ENCODE measurements at regions not wholly inside any gene's neighbourhood (a gene's known extent, or its start where the extent isn't known, plus 50 kb on each side); places are given as distances from the start of the nearest gene placed in this dataset.
"Not testable (repeated sequence)": the region's sequence is repeated elsewhere in the genome, so short reads cannot be mapped to it uniquely, and the experiment has no call there.

- DNase-seq, result no peak
These were observed 85.2 kb downstream of the POLR1F start for GRCh38 chr7:19623676-19624075.

DNA sequence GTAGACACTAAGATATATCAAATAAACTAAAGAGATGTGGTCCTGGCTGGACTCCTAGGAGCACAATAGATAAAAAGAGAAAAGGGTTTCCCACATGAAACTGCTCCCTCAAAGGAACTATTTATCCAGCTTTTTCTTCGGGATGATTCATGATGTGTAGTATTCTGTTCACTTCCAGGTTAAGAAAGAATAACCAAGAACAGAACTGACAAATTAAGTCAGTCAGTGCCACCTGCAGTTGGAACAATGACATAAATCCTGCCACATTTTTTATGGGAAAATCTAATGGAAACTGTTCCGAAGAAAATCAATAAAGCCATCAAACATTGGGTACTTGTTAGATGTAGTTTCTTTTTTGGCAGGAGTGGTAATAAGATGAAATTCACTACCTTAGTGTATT is 87.1 kb downstream of the POLR1F start:
- DNase-seq, result no peak

DNA sequence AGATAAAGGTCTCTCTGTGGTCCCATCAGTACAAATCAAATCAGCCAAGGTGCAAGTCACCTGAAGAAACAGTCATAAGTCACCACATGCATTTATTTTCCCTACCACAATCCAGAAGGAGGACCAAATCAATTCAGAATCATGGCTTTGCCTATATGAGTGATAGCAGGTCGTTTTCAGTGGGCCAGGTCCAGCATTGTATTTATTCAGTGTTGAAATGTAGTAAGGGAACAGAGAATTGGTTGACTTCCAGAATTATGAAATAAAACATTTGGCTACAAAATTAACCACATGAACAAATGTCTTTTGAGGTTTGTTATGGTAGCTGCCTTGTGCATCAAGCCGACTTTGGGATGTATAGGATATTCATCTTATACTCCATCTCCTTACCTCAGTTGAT is 88.4 kb downstream of the POLR1F start:
- DNase-seq, result no peak

DNA sequence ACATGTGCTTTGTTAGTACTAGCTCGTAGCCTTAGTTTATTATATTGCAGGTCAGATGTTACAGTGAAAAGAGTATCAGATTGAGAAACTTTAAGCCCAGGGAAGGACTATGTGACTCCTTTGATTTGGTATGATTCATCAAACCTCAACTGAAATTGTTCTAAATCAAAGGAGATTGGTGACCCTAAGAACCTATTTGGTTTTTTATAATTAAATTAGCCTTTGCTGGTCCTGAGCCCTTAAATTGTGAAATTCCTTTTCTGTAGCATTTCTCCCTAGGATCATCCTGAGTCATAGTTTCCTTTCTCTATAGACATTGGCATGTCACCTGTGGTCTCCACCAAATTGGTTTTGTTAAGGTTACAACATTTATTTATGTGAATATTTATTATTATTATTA is 89.7 kb downstream of the POLR1F start:
- no peak for DNase-seq

- no peak for DNase-seq
These were observed 90.9 kb downstream of the POLR1F start for GRCh38 chr7:19617901-19618300.

GRCh38 chr7:19610194-19610943 is 98.5 kb downstream of the POLR1F start:
- DNase-seq, result no peak

DNA sequence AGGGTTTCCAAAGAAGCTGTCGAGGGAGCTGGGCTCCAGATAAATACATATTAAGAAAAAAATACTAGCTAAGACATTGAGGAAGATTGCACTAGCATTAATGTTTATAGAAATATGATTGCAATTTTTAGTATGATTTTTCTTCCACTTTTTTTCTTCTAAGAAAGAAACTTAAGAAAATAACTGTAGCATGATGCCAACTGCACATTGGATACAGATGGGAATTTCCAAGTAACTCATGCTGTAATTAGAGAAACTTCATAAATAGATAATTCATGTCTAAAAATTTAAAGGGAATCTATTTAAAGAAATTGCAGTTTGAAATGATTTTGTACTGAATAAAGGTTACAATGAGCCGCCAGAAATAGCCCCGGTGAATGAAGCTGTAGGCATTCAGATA is 119.4 kb downstream of the POLR1F start:
- no peak for DNase-seq

GRCh38 chr7:19587291-19587690 is 121.5 kb downstream of the POLR1F start:
- no peak for DNase-seq

DNA sequence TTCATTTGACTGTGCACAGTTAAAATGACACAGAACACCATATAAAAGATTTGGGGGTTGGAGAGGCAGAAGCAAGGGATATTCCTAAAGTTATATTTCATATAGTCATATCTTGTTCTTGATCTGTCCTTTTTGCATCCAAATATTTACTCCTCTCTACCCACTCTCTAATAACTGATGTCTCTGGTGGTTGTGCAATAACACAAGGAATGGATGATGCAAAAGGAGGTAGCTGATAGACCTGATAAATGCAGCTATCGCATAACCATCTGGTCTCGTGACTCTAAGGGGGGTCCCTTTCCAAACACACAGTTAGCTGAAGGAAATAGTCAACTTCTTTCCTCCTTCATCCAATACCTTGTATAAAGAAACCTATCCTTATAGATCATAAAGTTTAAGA is 123.1 kb downstream of the POLR1F start:
- no peak for DNase-seq

DNA sequence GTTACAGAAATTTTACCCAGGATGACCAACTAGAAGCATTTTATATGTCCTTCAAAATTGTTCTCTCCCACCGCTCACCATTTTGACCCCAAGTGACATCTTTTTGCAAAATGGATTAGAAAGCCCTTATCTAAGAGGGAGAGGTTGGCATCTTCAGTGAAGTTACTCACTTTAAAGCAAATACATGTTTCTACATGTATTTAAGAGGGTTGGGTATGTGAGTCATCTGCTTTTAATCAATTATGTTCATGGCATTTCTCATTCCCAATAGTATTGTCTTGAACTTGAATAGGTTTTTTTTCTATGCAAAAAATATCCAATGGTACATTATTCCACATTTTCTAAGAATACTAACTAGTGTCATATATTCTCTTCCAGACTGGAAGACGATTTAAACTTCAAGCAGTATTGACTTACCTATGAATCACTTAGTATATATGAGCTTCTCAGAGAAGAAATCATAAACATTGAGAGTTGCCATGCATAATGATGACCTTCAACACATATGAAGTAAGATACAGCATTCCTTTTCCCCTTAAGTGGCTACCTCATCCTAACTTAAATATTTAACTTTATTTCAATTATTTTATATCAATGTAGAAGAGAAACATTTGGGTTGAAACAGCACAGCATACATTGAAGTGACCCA is 132.8 kb downstream of the POLR1F start:
- DNase-seq, result no peak

- no peak for DNase-seq
These were observed 134.7 kb downstream of the POLR1F start for GRCh38 chr7:19574131-19574530.

GRCh38 chr7:19572566-19572965 is 136.3 kb downstream of the POLR1F start:
- no peak for DNase-seq

DNA sequence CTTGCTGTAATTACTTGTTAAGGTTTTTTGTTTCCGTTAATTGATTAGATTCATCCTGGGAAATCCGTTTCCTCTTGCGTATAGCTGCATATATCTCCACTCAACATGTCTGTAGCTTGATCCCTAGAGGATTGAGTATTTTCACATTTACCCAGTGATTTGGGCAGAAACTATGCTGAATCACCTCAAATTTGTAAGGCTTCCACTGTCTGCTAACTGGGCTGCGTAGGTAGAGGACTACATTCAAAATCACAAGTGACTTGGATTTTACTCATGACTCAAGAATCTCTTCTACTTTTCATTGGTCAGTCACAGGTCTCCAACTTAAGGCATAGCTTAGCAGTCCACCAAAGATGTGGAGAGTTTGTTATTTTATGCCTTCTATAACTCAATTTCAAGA is 141.8 kb downstream of the POLR1F start:
- no peak for DNase-seq

DNA sequence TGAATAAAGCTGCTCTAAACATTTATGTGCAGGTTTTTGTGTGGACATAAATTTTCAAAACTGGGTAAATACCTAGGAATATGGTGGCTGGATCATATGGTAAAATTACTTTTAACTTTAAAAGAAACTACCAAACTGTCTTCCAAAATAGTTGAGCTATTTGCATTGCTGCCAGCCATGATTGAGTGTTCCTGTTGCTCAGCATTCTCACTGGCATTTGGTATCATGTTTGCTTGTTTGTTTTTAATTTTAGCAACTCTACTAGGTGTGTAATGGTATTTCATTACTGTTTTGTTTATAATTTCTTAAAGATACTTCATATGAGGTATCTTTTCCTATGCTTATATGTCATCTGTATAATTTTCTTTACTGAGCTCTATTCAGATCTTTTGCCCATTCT is 143.2 kb downstream of the POLR1F start:
- DNase-seq, result no peak

DNA sequence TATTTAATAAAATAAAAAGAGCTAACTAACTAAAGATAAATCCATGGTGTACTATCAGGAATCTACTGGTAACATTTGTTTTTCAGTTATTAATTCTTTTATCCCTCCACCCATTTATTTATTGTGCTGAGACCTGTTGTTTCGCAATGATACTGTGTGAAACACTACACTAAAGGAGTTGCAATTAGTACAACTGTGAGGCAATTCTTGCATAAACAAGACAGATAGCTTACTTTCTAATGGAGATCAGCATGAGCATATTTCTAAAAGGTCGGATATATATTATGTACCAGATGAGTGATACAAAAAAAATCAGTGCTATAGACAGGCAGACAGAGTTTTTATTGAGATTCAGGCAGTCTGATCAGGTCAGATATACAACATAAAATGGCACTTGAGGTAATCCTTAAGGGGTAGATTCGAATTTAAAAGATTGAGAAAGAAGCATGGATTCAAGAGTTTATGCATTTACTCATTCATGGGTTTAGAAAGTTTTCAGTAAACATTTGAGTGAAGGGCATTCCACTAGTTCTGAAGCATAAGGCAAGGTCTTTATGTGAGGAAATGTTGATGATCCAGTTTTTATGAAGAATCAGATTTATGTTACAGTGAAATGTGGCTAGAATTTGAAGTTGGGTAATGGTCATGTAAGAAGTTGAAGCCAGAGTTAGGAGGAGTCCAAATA is 147.6 kb downstream of the POLR1F start:
- DNase-seq, result no peak

DNA sequence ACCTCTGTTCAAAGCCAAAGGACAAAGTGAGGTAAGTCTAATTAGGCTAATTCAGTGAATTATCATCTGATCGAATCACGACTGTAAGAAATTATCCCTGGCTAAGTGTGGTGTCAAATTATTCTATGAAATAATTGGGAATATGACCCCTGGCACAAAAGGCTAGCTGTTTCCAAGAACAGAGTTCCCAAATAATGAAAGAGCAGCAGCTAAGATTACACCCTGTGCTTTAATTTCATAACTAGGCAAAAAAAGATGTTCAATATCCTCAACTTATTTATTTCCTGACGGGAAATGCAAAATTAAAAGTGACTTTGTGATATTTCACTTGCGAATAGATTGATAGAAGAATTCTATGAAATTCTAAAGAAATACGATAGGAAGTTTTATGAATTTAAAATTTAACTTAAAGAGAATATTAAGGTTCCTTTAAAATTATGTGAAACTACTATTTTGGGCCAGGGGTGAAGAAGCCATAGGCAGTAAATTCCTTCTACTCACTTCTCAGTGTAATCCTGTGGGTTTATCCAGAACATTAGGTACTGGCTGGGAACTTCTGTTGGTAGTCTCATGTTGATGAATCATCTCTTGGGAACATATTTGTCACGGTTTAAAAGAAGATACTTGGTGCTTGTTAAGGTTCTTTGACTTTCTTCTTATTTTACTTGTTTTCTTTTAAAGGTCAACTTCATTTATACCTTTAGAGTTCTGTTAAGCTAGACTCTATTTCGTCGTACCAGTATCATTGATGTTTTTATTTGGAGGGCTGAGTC is 148.5 kb downstream of the POLR1F start:
- peak in 1 of 58 donors; percentile 1 for DNase-seq

DNA sequence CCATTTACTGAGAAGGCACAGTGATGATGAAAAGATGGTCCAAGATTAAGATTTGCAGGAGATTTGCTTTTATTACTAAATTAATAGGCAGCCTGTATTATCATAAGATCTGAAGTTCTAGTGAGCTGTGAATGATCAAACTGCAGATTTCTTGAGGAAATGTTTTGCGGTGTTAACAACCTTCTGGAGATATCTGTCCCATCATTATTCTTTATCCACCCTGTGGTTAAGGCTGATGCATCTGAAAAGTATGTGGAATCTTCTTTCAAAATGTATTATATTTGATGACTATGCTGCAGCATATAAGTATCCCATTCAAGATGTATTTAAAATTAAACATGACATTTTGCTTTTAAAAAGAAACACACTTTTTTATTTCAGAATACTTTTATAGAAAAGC is 150.3 kb downstream of the POLR1F start:
- DNase-seq, result no peak

DNA sequence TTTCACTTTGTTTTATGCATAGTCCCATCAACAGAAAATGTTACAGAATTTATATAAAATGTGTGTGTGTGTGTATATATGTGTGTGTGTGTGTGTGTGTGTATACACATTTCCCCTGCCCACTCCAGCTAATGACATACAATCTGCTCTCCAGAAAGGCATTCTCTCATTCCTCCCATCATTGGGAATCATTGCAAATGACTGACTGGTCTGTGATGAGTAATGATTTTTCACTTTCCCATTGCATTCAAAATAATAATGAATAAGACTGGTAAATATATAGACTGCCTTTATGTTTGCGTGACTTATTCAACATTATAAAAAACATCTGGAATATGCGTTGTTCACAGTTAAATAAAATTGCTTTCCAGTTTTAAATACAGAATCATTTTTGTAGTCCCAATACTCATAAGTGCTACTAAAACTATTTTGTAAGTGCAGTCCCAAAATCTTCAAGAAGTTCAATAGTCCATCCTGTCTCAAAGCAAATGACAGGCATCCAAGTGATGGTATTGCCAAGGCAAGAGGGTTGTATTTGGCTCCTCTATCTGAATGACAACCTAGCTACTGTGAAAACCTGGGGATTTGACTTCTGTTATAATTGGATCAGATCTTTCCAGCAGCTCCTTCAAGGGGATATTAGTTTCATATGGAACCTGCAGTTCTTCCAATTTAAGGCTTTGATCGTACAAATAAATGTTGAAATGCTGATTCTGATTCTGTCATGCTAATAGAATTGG is 150.9 kb downstream of the POLR1F start:
- DNase-seq, result no peak

DNA sequence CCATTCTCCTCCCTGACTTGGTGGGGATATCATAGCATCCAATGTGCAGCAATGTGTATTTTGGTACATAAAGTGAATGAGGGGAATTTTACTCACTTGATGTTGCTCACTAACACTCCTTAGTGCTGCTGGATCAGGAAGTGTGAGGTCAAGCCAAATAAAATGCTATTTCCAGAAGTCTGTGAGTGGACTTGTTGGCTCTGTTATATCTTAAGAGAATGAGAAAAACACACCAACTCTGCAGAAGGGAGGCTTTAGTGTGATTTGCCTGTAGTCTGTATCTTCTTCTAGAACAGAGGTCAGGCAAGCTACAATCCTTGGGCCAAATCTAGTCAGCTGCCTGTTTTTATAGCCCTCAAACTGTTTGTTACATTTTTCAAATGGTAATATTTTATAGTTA is 154.3 kb downstream of the POLR1F start:
- no peak for DNase-seq

DNA sequence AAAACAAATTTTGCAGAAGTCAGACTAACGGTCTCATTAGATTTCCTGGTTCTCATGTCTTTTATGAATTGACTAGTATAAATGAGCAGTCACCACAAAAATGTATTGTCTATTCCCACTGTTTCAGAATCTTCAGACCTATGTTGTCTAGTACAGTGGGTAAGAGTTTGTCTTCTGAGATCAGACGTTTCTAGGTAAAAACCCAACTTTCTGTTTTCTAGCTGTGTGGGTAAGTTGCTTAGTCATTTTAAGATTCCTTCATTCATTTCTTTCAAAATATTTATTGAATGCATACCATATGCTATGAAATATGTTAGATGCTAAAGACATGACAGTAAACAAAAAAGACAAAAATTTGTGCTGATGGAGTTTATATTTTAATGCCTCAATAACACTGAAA is 156.3 kb downstream of the POLR1F start:
- DNase-seq, result no peak

DNA sequence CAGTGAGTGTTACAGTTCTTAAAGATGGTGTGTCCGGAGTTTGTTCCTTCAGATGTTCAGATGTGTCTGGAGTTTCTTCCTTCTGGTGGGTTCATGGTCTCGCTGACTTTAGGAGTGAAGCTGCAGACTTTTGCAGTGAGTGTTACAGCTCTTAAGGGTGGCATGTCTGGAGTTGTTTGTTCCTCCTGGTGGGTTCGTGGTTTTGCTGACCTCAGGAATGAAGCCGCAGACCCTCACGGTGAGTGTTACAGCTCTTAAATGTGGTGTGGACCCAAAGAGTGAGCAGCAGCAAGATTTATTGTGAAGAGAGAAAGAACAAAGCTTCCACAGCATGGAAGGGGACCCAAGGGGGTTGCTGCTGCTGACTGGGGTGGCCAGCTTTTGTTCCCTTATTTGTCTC is 159.6 kb downstream of the POLR1F start:
- DNase-seq, result not testable (repeated sequence)

Measured in anterior cingulate cortex (tissue), 58 donors.